OCI-LY1 (cell line): ENCODE measurements at regions not wholly inside any gene's neighbourhood (a gene's known extent, or its start where the extent isn't known, plus 50 kb on each side); places are given as distances from the start of the nearest gene placed in this dataset.

Experiments used
- H2AFZ ChIP-seq: fragments of 200-600 bp; sonication (generic), shearing (Covaris generic); 2 replicates; pipeline ENCODE4 v1.6.0; 2014; ENCODE audit warnings: antibody characterized with exemption, mild to moderate bottlenecking, low read length
- H3F3A ChIP-seq: fragments of 200-600 bp; sonication (generic), shearing (Covaris generic); 2 replicates; pipeline ENCODE4 v1.6.0; 2014; ENCODE audit warnings: mild to moderate bottlenecking, antibody characterized with exemption, low read length, moderate library complexity; ENCODE audit not compliant: insufficient read depth
- H3K27ac ChIP-seq: fragments of 200-600 bp; sonication (generic); 2 replicates; pipeline ENCODE4 v1.5.1; 2014; ENCODE audit warnings: low read length, mixed run types, mild to moderate bottlenecking, low read depth; ENCODE audit not compliant: poor library complexity, severe bottlenecking
- H3K27me3 ChIP-seq: fragments of 200-600 bp; sonication (generic); 2 replicates; pipeline ENCODE4 v1.6.0; 2014; ENCODE audit warnings: antibody characterized with exemption, mild to moderate bottlenecking, low read length, moderate library complexity; ENCODE audit not compliant: insufficient read depth
- H3K36me3 ChIP-seq: fragments of 200-600 bp; sonication (generic); 2 replicates; pipeline ENCODE4 v1.6.1; 2014; ENCODE audit warnings: mild to moderate bottlenecking, antibody characterized with exemption, low read length, moderate library complexity, mixed read lengths; ENCODE audit not compliant: insufficient read depth
- H3K4me1 ChIP-seq: fragments of 200-600 bp; sonication (generic); 2 replicates; pipeline ENCODE4 v1.5.1; 2014; ENCODE audit warnings: mild to moderate bottlenecking, low read length, moderate library complexity; ENCODE audit not compliant: insufficient read depth, severe bottlenecking
- H3K4me2 ChIP-seq: fragments of 200-600 bp; sonication (generic), shearing (Covaris generic); 2 replicates; pipeline ENCODE4 v1.6.1; 2014; ENCODE audit warnings: low read length
- H3K4me3 ChIP-seq: fragments of 200-600 bp; sonication (generic); 2 replicates; pipeline ENCODE4 v1.5.1; 2014; ENCODE audit warnings: low read length, low read depth, mild to moderate bottlenecking, mixed read lengths; ENCODE audit not compliant: poor library complexity, severe bottlenecking
- H3K79me2 ChIP-seq: fragments of 200-600 bp; shearing (Covaris generic); 2 replicates; pipeline ENCODE4 v1.6.1; 2016; ENCODE audit warnings: mixed run types, low read length, mixed read lengths; ENCODE audit not compliant: insufficient read depth
- H3K9ac ChIP-seq: fragments of 200-600 bp; sonication (generic), shearing (Covaris generic); 2 replicates; pipeline ENCODE4 v1.6.1; 2014; ENCODE audit warnings: mild to moderate bottlenecking, low read length, mixed read lengths
- H3K9me2 ChIP-seq: fragments of 200-600 bp; sonication (generic), shearing (Covaris generic); 2 replicates; pipeline ENCODE4 v1.6.1; 2014; ENCODE audit warnings: low read depth, mild to moderate bottlenecking, low read length, mixed read lengths
- H3K9me3 ChIP-seq: fragments of 200-600 bp; shearing (Covaris generic); 2 replicates; pipeline ENCODE4 v1.6.1; 2014; ENCODE audit warnings: low read length, mixed read lengths
- H4K20me1 ChIP-seq: fragments of 200-600 bp; sonication (generic), shearing (Covaris generic); 2 replicates; pipeline ENCODE4 v1.6.0; 2016; ENCODE audit warnings: mild to moderate bottlenecking, low read length; ENCODE audit not compliant: insufficient read depth
- EZH2 ChIP-seq: fragments of 200-600 bp; sonication (generic), shearing (Covaris generic); IDR thresholded peaks from 2 replicates; pipeline ENCODE4 v1.8.0; 2017; ENCODE audit warnings: borderline replicate concordance, mixed run types, mild to moderate bottlenecking, antibody characterized with exemption, low read length, moderate library complexity, mixed read lengths
- TF ChIP-seq, protein P1 (sequence below): fragments of 200-600 bp; sonication (generic), shearing (Covaris generic); IDR thresholded peaks from 2 replicates; pipeline ENCODE4 v1.5.1; 2017; ENCODE audit warnings: mild to moderate bottlenecking, antibody characterized with exemption, low read length, moderate library complexity, mixed read lengths

DNA sequence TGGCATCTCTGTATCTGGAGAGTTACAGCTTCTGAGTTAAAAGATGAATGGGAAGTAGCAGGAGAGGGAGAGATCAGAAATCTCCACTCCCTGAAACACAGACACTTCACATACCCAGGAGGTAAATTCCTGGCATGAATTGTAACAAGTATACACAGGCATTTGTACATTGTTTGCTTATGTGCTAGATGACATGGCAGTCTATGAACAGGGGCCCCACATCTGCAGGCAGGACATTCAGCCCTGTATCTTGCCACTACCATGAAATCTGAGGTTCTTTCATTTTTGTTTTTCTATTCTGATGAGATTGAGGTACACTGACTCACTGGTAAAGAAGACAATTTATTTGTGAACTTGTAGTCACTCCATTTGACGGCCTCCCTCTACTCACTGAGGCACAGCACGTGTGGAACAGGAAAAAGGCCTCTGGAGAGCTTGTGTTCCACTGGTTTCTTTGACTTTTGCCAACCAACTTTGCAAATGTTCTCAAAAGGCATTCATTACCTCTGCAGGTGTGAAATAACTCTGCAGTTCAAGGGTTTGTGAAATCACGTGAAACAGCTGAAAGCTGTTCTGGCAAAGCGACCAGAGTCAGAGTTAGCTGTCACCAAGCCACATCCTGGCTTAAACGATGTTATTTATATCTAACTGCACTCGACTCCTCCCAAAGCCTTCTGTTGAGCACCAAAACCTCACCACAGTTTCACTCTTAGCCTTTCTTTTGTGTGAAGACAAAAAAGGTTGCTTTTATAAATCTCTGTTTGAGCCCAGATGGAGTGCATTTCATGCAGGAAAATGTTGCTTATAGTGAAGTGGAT, 401.3 kb upstream of the CFAP20DC start:
- H3K4me2 ChIP-seq = peak overlapping the region; percentile 56
- peak overlapping the region; percentile 53 for H3K9ac ChIP-seq
- no peaks in the 10 kb centered on the region for H3K27me3 ChIP-seq
- no peaks in the 10 kb centered on the region for H4K20me1 ChIP-seq
- no peaks in the 10 kb centered on the region for H3K9me3 ChIP-seq
- no peak overlapping the region for H2AFZ ChIP-seq
- peak overlapping the region; percentile 94 for H3K27ac ChIP-seq
- H3K9me2 ChIP-seq = no peaks in the 10 kb centered on the region
- peak overlapping the region; percentile 32 for H3K4me3 ChIP-seq
- peaks cover 28% of the 10 kb centered on the region for H3K4me1 ChIP-seq
- TF ChIP-seq EZH2 = no peak
- TF ChIP-seq, protein P1, sequence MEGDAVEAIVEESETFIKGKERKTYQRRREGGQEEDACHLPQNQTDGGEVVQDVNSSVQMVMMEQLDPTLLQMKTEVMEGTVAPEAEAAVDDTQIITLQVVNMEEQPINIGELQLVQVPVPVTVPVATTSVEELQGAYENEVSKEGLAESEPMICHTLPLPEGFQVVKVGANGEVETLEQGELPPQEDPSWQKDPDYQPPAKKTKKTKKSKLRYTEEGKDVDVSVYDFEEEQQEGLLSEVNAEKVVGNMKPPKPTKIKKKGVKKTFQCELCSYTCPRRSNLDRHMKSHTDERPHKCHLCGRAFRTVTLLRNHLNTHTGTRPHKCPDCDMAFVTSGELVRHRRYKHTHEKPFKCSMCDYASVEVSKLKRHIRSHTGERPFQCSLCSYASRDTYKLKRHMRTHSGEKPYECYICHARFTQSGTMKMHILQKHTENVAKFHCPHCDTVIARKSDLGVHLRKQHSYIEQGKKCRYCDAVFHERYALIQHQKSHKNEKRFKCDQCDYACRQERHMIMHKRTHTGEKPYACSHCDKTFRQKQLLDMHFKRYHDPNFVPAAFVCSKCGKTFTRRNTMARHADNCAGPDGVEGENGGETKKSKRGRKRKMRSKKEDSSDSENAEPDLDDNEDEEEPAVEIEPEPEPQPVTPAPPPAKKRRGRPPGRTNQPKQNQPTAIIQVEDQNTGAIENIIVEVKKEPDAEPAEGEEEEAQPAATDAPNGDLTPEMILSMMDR = no peak
- no peaks in the 10 kb centered on the region for H3K36me3 ChIP-seq
- H3F3A ChIP-seq = no peaks in the 10 kb centered on the region
- H3K79me2 ChIP-seq = no peaks in the 10 kb centered on the region

DNA sequence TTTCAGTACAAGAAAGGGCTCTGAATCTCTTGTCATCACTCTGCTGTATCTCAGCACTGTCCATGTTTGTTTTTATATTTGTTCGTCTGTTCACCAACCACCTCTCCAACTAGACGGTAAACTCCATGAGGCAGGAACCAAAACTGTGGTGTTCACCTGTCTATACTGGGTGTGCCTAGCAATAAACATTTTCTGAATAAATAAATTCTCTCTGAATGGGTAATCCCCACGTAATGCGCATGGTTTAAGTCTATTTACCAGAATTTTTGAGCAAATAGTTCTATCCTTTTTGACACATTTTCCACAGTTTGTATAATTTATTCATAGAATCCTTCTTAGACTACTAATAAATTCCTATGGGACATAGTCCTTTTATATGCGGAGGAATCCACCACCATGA, 400.6 kb upstream of the CFAP20DC start:
- Histone ChIP-seq H3K4me2 (0 out of 2 replicates have a peak overlapping the region, but pooled peaks have one; percentile 10), H3K4me1 (peaks cover 28% of the 10 kb centered on the region), H3K9ac (no peak overlapping the region), H3K27ac (peak overlapping the region; percentile 94), H3F3A (no peaks in the 10 kb centered on the region), H3K79me2 (no peaks in the 10 kb centered on the region), H3K9me3 (no peaks in the 10 kb centered on the region), H3K4me3 (no peak overlapping the region), H4K20me1 (no peaks in the 10 kb centered on the region), H3K9me2 (no peaks in the 10 kb centered on the region), H3K27me3 (no peaks in the 10 kb centered on the region), H3K36me3 (no peaks in the 10 kb centered on the region), H2AFZ (no peak overlapping the region)
- no peak for TF ChIP-seq EZH2
- TF ChIP-seq, protein P1 = no peak

DNA sequence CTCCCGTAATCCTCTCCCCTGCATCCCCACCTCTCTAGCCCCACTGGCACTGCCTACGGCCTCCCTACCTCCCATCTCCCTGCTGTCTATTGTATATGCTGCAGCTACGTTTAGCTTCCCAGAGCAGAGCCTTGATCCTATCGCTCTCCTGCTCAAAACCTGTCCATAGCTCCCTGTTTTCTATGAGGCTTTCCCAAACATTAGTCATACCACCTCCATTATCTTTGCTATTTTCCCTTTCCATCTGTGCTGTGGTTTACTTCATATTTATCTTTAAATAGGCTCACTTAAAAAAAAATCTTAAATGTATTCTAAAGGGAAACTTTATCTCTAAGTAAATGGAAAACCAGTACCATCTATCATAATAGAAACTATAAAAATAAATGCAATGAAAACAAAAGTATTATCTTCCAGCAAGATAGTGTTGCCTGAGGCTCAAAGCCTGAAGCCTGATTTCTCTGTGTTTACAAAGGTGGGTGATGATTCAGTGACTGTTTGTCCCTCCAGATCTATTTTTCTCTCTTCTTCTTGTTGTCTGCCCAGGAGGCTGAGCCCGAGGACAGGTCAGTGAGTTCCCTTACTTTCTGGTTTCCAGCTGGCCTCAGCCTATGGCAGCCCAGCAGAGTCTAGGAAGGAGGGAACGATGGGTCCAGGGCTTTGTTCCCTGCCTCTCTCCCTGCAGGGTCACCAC, 397.1 kb upstream of the CFAP20DC start:
- Histone ChIP-seq H3K36me3 (no peaks in the 10 kb centered on the region), H3K4me3 (no peak overlapping the region), H3F3A (no peaks in the 10 kb centered on the region), H3K27ac (no peak overlapping the region), H4K20me1 (no peaks in the 10 kb centered on the region), H3K9me2 (no peaks in the 10 kb centered on the region), H3K4me1 (peaks cover 26% of the 10 kb centered on the region), H3K4me2 (no peak overlapping the region), H3K79me2 (no peaks in the 10 kb centered on the region), H3K9ac (no peak overlapping the region), H3K9me3 (no peaks in the 10 kb centered on the region), H3K27me3 (no peaks in the 10 kb centered on the region), H2AFZ (no peak overlapping the region)
- TF ChIP-seq, protein P1 = no peak
- no peak for TF ChIP-seq EZH2
